ENCODE measurements at regions not wholly inside any gene's neighbourhood (a gene's known extent, or its start where the extent isn't known, plus 50 kb on each side); places are given as distances from the start of the nearest gene placed in this dataset.
A peak's percentile ranks its signal among the peaks of the same experiment; 100 is the strongest.

DNA sequence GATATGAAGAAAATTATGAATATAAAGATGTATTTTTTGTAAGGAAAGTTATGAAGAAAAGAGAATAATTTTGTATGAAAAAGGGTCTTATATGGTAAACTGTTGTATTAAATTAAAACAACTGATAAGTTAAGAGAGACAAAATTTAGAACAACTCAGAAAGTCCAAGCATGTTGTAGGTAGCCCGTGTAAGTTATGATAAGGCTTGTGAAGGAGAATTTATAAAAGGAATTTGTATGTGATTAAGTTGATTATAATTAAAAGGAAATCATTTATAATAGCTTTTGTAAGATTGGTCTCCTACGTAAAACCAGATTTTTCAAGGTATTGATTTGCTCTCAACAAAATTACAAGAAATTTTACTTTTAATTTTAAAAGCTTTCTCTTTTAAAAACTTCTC, 1579.3 kb downstream of the HACE1 start:
- Histone ChIP-seq H3K27ac (replicated peaks) (no peak overlapping the region), H3K4me1 (no peaks in the 10 kb centered on the region), H3K36me3 (no peaks in the 10 kb centered on the region), H3K4me3 (no peak overlapping the region), H3K9me3 (replicated peaks) (peaks cover 12% of the 10 kb centered on the region), H3K27me3 (ENCODE audit: low read depth) (no peaks in the 10 kb centered on the region)
- no peak for DNase-seq
- intact Hi-C loops (cut with micrococcal nuclease) = no loop called here
- TF ChIP-seq, protein P1, sequence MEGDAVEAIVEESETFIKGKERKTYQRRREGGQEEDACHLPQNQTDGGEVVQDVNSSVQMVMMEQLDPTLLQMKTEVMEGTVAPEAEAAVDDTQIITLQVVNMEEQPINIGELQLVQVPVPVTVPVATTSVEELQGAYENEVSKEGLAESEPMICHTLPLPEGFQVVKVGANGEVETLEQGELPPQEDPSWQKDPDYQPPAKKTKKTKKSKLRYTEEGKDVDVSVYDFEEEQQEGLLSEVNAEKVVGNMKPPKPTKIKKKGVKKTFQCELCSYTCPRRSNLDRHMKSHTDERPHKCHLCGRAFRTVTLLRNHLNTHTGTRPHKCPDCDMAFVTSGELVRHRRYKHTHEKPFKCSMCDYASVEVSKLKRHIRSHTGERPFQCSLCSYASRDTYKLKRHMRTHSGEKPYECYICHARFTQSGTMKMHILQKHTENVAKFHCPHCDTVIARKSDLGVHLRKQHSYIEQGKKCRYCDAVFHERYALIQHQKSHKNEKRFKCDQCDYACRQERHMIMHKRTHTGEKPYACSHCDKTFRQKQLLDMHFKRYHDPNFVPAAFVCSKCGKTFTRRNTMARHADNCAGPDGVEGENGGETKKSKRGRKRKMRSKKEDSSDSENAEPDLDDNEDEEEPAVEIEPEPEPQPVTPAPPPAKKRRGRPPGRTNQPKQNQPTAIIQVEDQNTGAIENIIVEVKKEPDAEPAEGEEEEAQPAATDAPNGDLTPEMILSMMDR (IDR thresholded peaks at IDR 0.05; ENCODE audit: borderline replicate concordance) = no peak

- H3K9me3 ChIP-seq (replicated peaks) = peaks cover 12% of the 10 kb centered on the region
- H3K4me1 ChIP-seq = no peaks in the 10 kb centered on the region
- TF ChIP-seq, protein P1 (IDR thresholded peaks at IDR 0.05; ENCODE audit: borderline replicate concordance) = no peak
- no peaks in the 10 kb centered on the region for H3K27me3 ChIP-seq (ENCODE audit: low read depth)
- intact Hi-C loops (cut with micrococcal nuclease) = no loop called here
- no peaks in the 10 kb centered on the region for H3K36me3 ChIP-seq
- no peak for DNase-seq
- no peak overlapping the region for H3K4me3 ChIP-seq
- no peak overlapping the region for H3K27ac ChIP-seq (replicated peaks)
Observed at GRCh38 chr6:103277936-103278335, 1581.8 kb downstream of the HACE1 start.

GRCh38 chr6:103273048-103273447, 1586.7 kb downstream of the HACE1 start:
- no peak for DNase-seq
- no peaks in the 10 kb centered on the region for H3K4me1 ChIP-seq
- H3K4me3 ChIP-seq = no peak overlapping the region
- H3K27ac ChIP-seq (replicated peaks) = no peak overlapping the region
- TF ChIP-seq, protein P1 (IDR thresholded peaks at IDR 0.05; ENCODE audit: borderline replicate concordance) = peak; percentile 58
- H3K36me3 ChIP-seq = no peaks in the 10 kb centered on the region
- intact Hi-C loops (cut with micrococcal nuclease) = no loop called here
- no peaks in the 10 kb centered on the region for H3K27me3 ChIP-seq (ENCODE audit: low read depth)
- H3K9me3 ChIP-seq (replicated peaks) = no peaks in the 10 kb centered on the region

DNA sequence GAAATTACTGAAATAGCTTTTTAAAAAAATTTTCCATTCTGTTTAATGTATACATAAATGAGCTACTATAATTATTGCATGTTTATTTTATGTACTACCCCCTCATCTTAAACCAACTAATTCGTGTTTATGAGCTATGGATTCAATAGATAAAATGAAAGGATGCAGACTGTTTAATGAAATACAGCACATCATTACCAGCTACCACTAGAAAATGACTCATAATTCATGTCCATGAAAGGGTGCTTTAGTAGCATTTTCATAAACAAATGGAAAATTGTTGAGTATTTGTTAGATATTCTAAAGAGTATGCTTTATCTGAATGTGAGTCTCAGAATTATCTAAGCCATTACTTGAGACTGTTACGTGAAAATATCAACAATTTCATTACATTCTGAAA, 1590.1 kb downstream of the HACE1 start:
- DNase-seq = no peak
- intact Hi-C loops (cut with micrococcal nuclease) = no loop called here
- H3K9me3 ChIP-seq (replicated peaks) = no peaks in the 10 kb centered on the region
- no peak overlapping the region for H3K27ac ChIP-seq (replicated peaks)
- no peaks in the 10 kb centered on the region for H3K4me1 ChIP-seq
- no peaks in the 10 kb centered on the region for H3K36me3 ChIP-seq
- TF ChIP-seq, protein P1 (IDR thresholded peaks at IDR 0.05; ENCODE audit: borderline replicate concordance) = no peak
- H3K27me3 ChIP-seq (ENCODE audit: low read depth) = no peaks in the 10 kb centered on the region
- H3K4me3 ChIP-seq = no peak overlapping the region

DNA sequence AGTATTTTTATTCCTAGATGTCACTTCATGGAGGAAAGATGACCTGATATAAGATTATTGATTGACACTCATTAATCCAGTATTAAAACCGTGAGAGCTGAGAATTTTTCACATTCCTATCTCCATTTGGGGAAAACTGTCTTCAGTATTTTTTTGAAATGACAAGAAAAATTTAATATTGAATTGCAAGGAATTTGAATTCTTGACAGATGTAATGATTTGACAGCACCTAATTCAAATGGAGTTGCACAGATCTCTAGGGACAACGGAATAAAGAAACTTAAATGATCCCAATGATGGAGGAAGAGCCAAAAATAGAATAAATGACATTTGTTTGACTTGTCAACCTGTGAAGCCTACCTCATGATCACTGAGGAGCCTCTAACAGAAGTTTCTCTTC, 1591.4 kb downstream of the HACE1 start:
- Histone ChIP-seq H3K9me3 (replicated peaks) (no peaks in the 10 kb centered on the region), H3K27ac (replicated peaks) (no peak overlapping the region), H3K36me3 (no peaks in the 10 kb centered on the region), H3K4me1 (no peaks in the 10 kb centered on the region), H3K4me3 (no peak overlapping the region), H3K27me3 (ENCODE audit: low read depth) (no peaks in the 10 kb centered on the region)
- TF ChIP-seq, protein P1 (IDR thresholded peaks at IDR 0.05; ENCODE audit: borderline replicate concordance) = no peak
- DNase-seq = no peak
- intact Hi-C loops (cut with micrococcal nuclease) = no loop called here

GRCh38 chr6:103264020-103264419, 1595.7 kb downstream of the HACE1 start:
- DNase-seq = no peak
- no peak overlapping the region for H3K4me3 ChIP-seq
- H3K27ac ChIP-seq (replicated peaks) = no peak overlapping the region
- H3K9me3 ChIP-seq (replicated peaks) = no peaks in the 10 kb centered on the region
- intact Hi-C loops (cut with micrococcal nuclease) = no loop called here
- no peaks in the 10 kb centered on the region for H3K27me3 ChIP-seq (ENCODE audit: low read depth)
- TF ChIP-seq, protein P1 (IDR thresholded peaks at IDR 0.05; ENCODE audit: borderline replicate concordance) = no peak
- no peaks in the 10 kb centered on the region for H3K4me1 ChIP-seq
- no peaks in the 10 kb centered on the region for H3K36me3 ChIP-seq

All from left ventricle myocardium inferior (tissue), 1 donor.